RPMI7951 (cell line): ENCODE measurements at regions not wholly inside any gene's neighbourhood (a gene's known extent, or its start where the extent isn't known, plus 50 kb on each side); places are given as distances from the start of the nearest gene placed in this dataset.
A peak's percentile ranks its signal among the peaks of the same experiment; 100 is the strongest.

Experiments used
- DNase-seq: peaks from one replicate; pipeline ENCODE4 v3.0.0-alpha.2; 2012; ENCODE audit warnings: low read depth

GRCh38 chr2:220277445-220277975 lies 650.1 kb downstream of the SLC4A3 start:
- DNase-seq, result peak; percentile 71

GRCh38 chr2:220278022-220278421 lies 650.6 kb downstream of the SLC4A3 start:
- no peak for DNase-seq

GRCh38 chr2:220279372-220279771 lies 651.9 kb downstream of the SLC4A3 start:
- peak; percentile 94 for DNase-seq

- peak; percentile 54 for DNase-seq
These were observed 652.4 kb downstream of the SLC4A3 start for GRCh38 chr2:220279840-220280239.

GRCh38 chr2:220280736-220281135 lies 653.3 kb downstream of the SLC4A3 start:
- DNase-seq, result no peak

- DNase-seq, result no peak
These were observed 654.3 kb downstream of the SLC4A3 start for GRCh38 chr2:220281771-220282170.

- DNase-seq, result no peak
These were observed 654.8 kb downstream of the SLC4A3 start for GRCh38 chr2:220282236-220282635.

GRCh38 chr2:220293966-220294365 lies 666.5 kb downstream of the SLC4A3 start:
- DNase-seq, result no peak

- no peak for DNase-seq
These were observed 668.7 kb downstream of the SLC4A3 start for GRCh38 chr2:220296174-220296573.

- DNase-seq, result no peak
These were observed 669.7 kb downstream of the SLC4A3 start for GRCh38 chr2:220297093-220297492.

- peak; percentile 42 for DNase-seq
These were observed 673.4 kb downstream of the SLC4A3 start for GRCh38 chr2:220300806-220301205.

GRCh38 chr2:220302756-220303155 lies 675.3 kb downstream of the SLC4A3 start:
- no peak for DNase-seq

- DNase-seq, result no peak
These were observed 681.8 kb downstream of the SLC4A3 start for GRCh38 chr2:220309215-220309614.

- DNase-seq, result no peak
These were observed 683.0 kb downstream of the SLC4A3 start for GRCh38 chr2:220310451-220310861.

- peak; percentile 22 for DNase-seq
These were observed 687.8 kb downstream of the SLC4A3 start for GRCh38 chr2:220315098-220315823.

GRCh38 chr2:220318037-220318436 lies 690.6 kb downstream of the SLC4A3 start:
- no peak for DNase-seq

- DNase-seq, result no peak
These were observed 691.1 kb downstream of the SLC4A3 start for GRCh38 chr2:220318508-220318907.

- DNase-seq, result no peak
These were observed 692.9 kb downstream of the SLC4A3 start for GRCh38 chr2:220320326-220320725.

- DNase-seq, result no peak
These were observed 705.5 kb downstream of the SLC4A3 start for GRCh38 chr2:220332886-220333285.

GRCh38 chr2:220334210-220334609 lies 706.8 kb downstream of the SLC4A3 start:
- DNase-seq, result peak; percentile 91

GRCh38 chr2:220334871-220335590 lies 707.6 kb downstream of the SLC4A3 start:
- DNase-seq, result peak; percentile 62

- DNase-seq, result peak; percentile 85
These were observed 708.1 kb downstream of the SLC4A3 start for GRCh38 chr2:220335591-220335915.

- no peak for DNase-seq
These were observed 709.3 kb downstream of the SLC4A3 start for GRCh38 chr2:220336771-220337170.
